Gastrocnemius medialis (tissue), 4 donors: ENCODE measurements at regions not wholly inside any gene's neighbourhood (a gene's known extent, or its start where the extent isn't known, plus 50 kb on each side); places are given as distances from the start of the nearest gene placed in this dataset.

Experiments
- ATAC-seq, 2 donors: fragments of 150-250 bp; one replicate each; pipeline ENCODE4 v1.9.1; 2016
- DNase-seq, 2 donors: peaks; one replicate each; pipeline ENCODE4 v3.0.0-alpha.2; 2019
- H3K27ac ChIP-seq, 4 donors: fragments of 200-600 bp; sonication (generic); 1 replicate in 1 of 4; 2 replicates in 3 of 4; pipeline ENCODE4 v1.5.1; 2016 to 2018; ENCODE audit warnings: mild to moderate bottlenecking in 2 of 4, moderate library complexity in 1 of 4
- H3K27me3 ChIP-seq, 3 donors: fragments of 200-600 bp; sonication (generic) in 2 of 3; 1 replicate in 1 of 3; 2 replicates in 2 of 3; pipeline versions ENCODE4 v1.5.1 to v1.6.0; 2016 to 2019; ENCODE audit warnings: mild to moderate bottlenecking in 1 of 3, moderate library complexity in 1 of 3
- H3K36me3 ChIP-seq, 2 donors: fragments of 200-600 bp; sonication (generic) in 1 of 2; one replicate each; pipeline ENCODE4 v1.5.1; 2017 to 2018
- H3K4me1 ChIP-seq, 2 donors: fragments of 200-600 bp; sonication (generic) in 1 of 2; one replicate each; pipeline ENCODE4 v1.5.1; 2016 to 2017; ENCODE audit warnings: mild to moderate bottlenecking in 2 of 2
- H3K4me3 ChIP-seq, 4 donors: fragments of 200-600 bp; sonication (generic) in 3 of 4; 1 replicate in 1 of 4; 2 replicates in 3 of 4; pipeline ENCODE4 v1.5.1; 2016 to 2019; ENCODE audit warnings: mild to moderate bottlenecking in 2 of 4
- H3K9me3 ChIP-seq, 3 donors: fragments of 200-600 bp; sonication (generic) in 2 of 3; 1 replicate in 1 of 3; 2 replicates in 2 of 3; pipeline ENCODE4 v1.5.1; 2016 to 2019
- CTCF ChIP-seq, 5 experiments: fragments of 450-650 bp in 3 of 5; fragments of 200-600 bp in 2 of 5; sonication (generic) in 2 of 5; IDR thresholded peaks in 4 of 5; conservative IDR thresholded peaks in 1 of 5; 1 replicate in 4 of 5; 2 replicates in 1 of 5; pipeline ENCODE4 v1.5.1; 2016 to 2019; ENCODE audit warnings: antibody characterized with exemption in 5 of 5, mild to moderate bottlenecking in 3 of 5, moderate library complexity in 3 of 5
- POLR2A ChIP-seq, 2 donors: fragments of 450-650 bp; IDR thresholded peaks; one replicate each; pipeline ENCODE4 v1.6.1; 2017; ENCODE audit warnings: antibody characterized with exemption in 2 of 2, mild to moderate bottlenecking in 2 of 2, moderate library complexity in 2 of 2
- in situ Hi-C, 4 donors: fragments of 200-750 bp; cut with MboI; loops; one replicate each; pipeline versions ENCODE4 v1.15.0 to v1.8.0; 2017; ENCODE audit warnings: low sequenced_read_pairs in 4 of 4
- intact Hi-C: fragments of 100-400 bp; cut with DNase I; formaldehyde crosslinking; loops from one replicate; pipeline ENCODE4 v1.15.1; 2023; ENCODE audit warnings: low total_unique reads

- Histone ChIP-seq H3K4me1 (no peaks in the 10 kb centered on the region), H3K36me3 (no peaks in the 10 kb centered on the region), H3K27ac (no peak overlapping the region), H3K9me3 (no peaks in the 10 kb centered on the region), H3K4me3 (no peak overlapping the region), H3K27me3 (no peaks in the 10 kb centered on the region)
- in situ Hi-C loops, result no loop called here
- DNase-seq (no peak), ATAC-seq (no peak)
- no peak for TF ChIP-seq CTCF (IDR thresholded peaks at IDR 0.05 in 4 of 5, conservative IDR thresholded peaks at IDR 0.05 in 1 of 5)
- TF ChIP-seq POLR2A (IDR thresholded peaks at IDR 0.05), result no peak
- intact Hi-C loops, result no loop called here
Measured at GRCh38 chr4:147299205-147299604, 181.7 kb upstream of the EDNRA start.

DNA sequence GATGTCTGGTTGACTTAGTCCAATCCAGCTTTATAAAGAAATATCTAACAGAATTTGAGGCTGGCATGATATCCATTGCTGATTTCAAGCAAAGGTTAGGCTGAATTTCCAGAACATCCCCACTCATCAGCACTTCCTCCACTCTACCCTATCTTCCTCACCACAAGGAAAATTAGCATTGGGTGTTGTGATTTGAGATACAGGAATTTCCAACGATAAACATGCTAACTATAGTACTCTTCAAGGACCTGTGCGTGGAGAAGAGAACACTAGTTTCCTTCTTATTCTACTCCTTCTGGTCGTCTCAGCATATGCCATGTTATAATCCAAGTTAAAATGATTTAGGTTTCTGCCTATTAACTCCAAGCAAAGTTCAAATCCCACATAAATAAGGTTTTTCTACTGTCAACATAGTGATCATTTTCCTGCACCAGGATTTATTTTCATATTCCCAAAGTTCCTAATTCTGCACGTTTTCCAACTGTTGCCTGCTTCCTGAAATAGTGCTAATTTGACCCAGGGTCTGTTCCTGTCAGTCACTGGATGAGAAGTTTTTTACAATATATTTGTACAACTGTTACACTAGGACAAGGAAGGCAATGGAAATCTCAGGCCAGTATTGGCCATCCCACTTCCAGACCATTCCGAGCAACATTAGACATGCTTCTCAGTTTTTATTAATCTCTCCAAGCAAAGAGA, 177.6 kb upstream of the EDNRA start:
- intact Hi-C loops (no loop called here), in situ Hi-C loops (no loop called here)
- Histone ChIP-seq H3K4me1 (no peaks in the 10 kb centered on the region), H3K27me3 (no peaks in the 10 kb centered on the region), H3K4me3 (no peak overlapping the region), H3K9me3 (no peaks in the 10 kb centered on the region), H3K27ac (no peak overlapping the region), H3K36me3 (no peaks in the 10 kb centered on the region)
- TF ChIP-seq CTCF (IDR thresholded peaks at IDR 0.05 in 4 of 5, conservative IDR thresholded peaks at IDR 0.05 in 1 of 5) (no peak), POLR2A (IDR thresholded peaks at IDR 0.05) (no peak)
- DNase-seq (no peak), ATAC-seq (no peak)

- no peak for DNase-seq
- Histone ChIP-seq H3K4me3 (no peak overlapping the region), H3K27ac (no peak overlapping the region), H3K27me3 (no peaks in the 10 kb centered on the region), H3K36me3 (no peaks in the 10 kb centered on the region), H3K4me1 (no peaks in the 10 kb centered on the region), H3K9me3 (no peaks in the 10 kb centered on the region)
- intact Hi-C loops, result no loop called here
- in situ Hi-C loops, result no loop called here
- TF ChIP-seq CTCF (IDR thresholded peaks at IDR 0.05 in 4 of 5, conservative IDR thresholded peaks at IDR 0.05 in 1 of 5) (no peak), POLR2A (IDR thresholded peaks at IDR 0.05) (no peak)
- ATAC-seq, result no peak
Measured at GRCh38 chr4:147303873-147304229, 177.0 kb upstream of the EDNRA start.

DNA sequence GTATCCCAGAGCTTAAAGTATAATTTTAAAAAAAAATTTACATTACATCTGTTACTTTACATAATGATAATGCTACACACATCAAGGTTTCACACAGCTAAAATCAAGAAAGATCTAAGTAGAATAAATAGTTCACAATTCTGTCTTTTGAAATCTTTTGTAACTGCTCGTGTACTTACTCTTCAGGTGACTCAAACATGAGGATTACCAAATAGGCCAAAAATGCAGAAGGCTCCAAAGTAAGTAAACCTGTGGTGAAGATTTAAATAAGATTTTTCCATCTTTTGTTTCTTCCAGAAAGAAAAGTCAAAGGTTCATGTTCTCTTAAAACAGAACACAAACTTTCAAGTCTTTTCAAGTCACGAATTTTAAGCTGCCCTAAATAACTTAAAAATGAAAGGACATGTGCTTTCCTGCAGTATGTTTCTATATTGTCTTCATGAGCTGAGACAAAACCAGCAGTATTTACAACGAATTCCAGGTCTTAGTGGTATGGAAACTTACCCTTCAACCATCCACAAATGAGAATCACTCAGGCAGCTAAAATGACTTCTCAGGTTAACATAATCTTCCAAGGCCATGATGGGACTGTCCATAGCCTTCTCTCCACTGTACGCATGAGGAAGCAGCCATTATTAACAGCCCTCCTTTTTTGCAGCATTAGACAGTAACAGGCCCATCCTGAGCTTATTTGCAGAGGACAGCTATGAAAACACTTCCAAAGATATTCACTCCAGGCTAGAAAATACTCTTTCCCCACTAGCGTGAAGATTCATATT, 172.8 kb upstream of the EDNRA start:
- Histone ChIP-seq H3K36me3 (no peaks in the 10 kb centered on the region), H3K27ac (no peak overlapping the region), H3K27me3 (no peaks in the 10 kb centered on the region), H3K4me3 (no peak overlapping the region), H3K9me3 (no peaks in the 10 kb centered on the region), H3K4me1 (no peaks in the 10 kb centered on the region)
- intact Hi-C loops, result no loop called here
- in situ Hi-C loops, result no loop called here
- TF ChIP-seq CTCF (IDR thresholded peaks at IDR 0.05 in 4 of 5, conservative IDR thresholded peaks at IDR 0.05 in 1 of 5) (no peak), POLR2A (IDR thresholded peaks at IDR 0.05) (no peak)
- ATAC-seq (no peak), DNase-seq (no peak)
